Keratinocyte (primary cell): ENCODE measurements at regions not wholly inside any gene's neighbourhood (a gene's known extent, or its start where the extent isn't known, plus 50 kb on each side); places are given as distances from the start of the nearest gene placed in this dataset.

Source experiments
- DNase-seq: peaks from one replicate; pipeline ENCODE4 v3.0.0-alpha.2; 2011; ENCODE audit warnings: low read depth, missing footprints, low spot score
- FAIRE-seq: peaks from 2 replicates; lab custom pipeline; 2011; peaks lifted over from hg19 to GRCh38; lab: Jason Lieb, UNC
- H2AFZ ChIP-seq: 2 replicates; pipeline ENCODE4 v1.6.0; 2012; ENCODE audit warnings: low read length, control low read depth, inconsistent platforms; ENCODE audit not compliant: control insufficient read depth
- H3K27ac ChIP-seq: 2 replicates; pipeline ENCODE4 v1.5.1; 2011; ENCODE audit warnings: low read length; ENCODE audit not compliant: control insufficient read depth, insufficient read depth
- H3K27me3 ChIP-seq: 3 replicates; pipeline ENCODE4 v1.6.0; 2011; ENCODE audit warnings: low read length; ENCODE audit not compliant: control insufficient read depth, insufficient read depth; ENCODE audit errors: extremely low read depth
- H3K36me3 ChIP-seq, 2 experiments: 2 replicates in 1 of 2; 3 replicates in 1 of 2; pipeline ENCODE4 v1.5.1; 2011; ENCODE audit warnings: low read length in 2 of 2, mild to moderate bottlenecking in 1 of 2; ENCODE audit not compliant: control insufficient read depth in 2 of 2, insufficient read depth in 2 of 2; ENCODE audit errors: extremely low read depth in 1 of 2
- H3K4me1 ChIP-seq: 3 replicates; pipeline ENCODE4 v1.5.1; 2011; ENCODE audit warnings: low read length; ENCODE audit not compliant: control insufficient read depth, insufficient read depth; ENCODE audit errors: extremely low read depth
- H3K4me2 ChIP-seq: 3 replicates; pipeline ENCODE4 v1.6.0; 2011; ENCODE audit warnings: low read depth, low read length; ENCODE audit not compliant: control insufficient read depth, insufficient read depth; ENCODE audit errors: extremely low read depth
- H3K4me3 ChIP-seq, 3 experiments: fragments of 200-600 bp in 1 of 3; sonication (generic) in 1 of 3; 2 replicates in 2 of 3; 3 replicates in 1 of 3; pipeline ENCODE4 v1.5.1; 2011 to 2016; ENCODE audit warnings: low read length in 3 of 3, mild to moderate bottlenecking in 3 of 3, control low read depth in 2 of 3, inconsistent platforms in 1 of 3, low read depth in 1 of 3, mixed read lengths in 1 of 3, mixed run types in 1 of 3, moderate library complexity in 1 of 3; ENCODE audit not compliant: control insufficient read depth in 2 of 3, insufficient read depth in 2 of 3; ENCODE audit errors: extremely low read depth in 1 of 3
- H3K79me2 ChIP-seq: 2 replicates; pipeline ENCODE4 v1.6.0; 2012; ENCODE audit warnings: low read length; ENCODE audit not compliant: control insufficient read depth, insufficient read depth
- H3K9ac ChIP-seq: 3 replicates; pipeline ENCODE4 v1.6.0; 2011; ENCODE audit warnings: low read length; ENCODE audit not compliant: control insufficient read depth, insufficient read depth; ENCODE audit errors: extremely low read depth
- H3K9me1 ChIP-seq: 3 replicates; pipeline ENCODE4 v1.6.0; 2011; ENCODE audit warnings: low read length; ENCODE audit not compliant: control insufficient read depth, insufficient read depth; ENCODE audit errors: extremely low read depth
- H3K9me3 ChIP-seq: 2 replicates; pipeline ENCODE4 v1.5.1; 2012; ENCODE audit warnings: low read depth, low read length; ENCODE audit not compliant: control insufficient read depth
- H4K20me1 ChIP-seq: 3 replicates; pipeline ENCODE4 v1.6.0; 2011; ENCODE audit warnings: low read length; ENCODE audit not compliant: control insufficient read depth, insufficient read depth; ENCODE audit errors: extremely low read depth
- EZH2 ChIP-seq: IDR thresholded peaks from one replicate; pipeline ENCODE4 v1.6.1; 2012; ENCODE audit warnings: inconsistent platforms, mild to moderate bottlenecking, low read length, moderate library complexity
- dilution Hi-C: fragments of 300-500 bp; cut with MboI; formaldehyde crosslinking; loops from one replicate; pipeline ENCODE4 v1.7.0; 2020; ENCODE audit warnings: low sequenced_read_pairs; ENCODE audit not compliant: extremely low pct_ligation_motif_present
- TF ChIP-seq, protein P1 (sequence below), 3 experiments: IDR thresholded peaks in 1 of 3; conservative IDR thresholded peaks in 1 of 3; optimal IDR thresholded peaks in 1 of 3; 2 replicates in 2 of 3; 3 replicates in 1 of 3; pipeline versions ENCODE3 to v1.5.1; 2011; ENCODE audit warnings: low read length in 3 of 3, mild to moderate bottlenecking in 3 of 3, moderate library complexity in 2 of 3, control low read depth in 1 of 3, inconsistent platforms in 1 of 3; ENCODE audit not compliant: insufficient read depth in 2 of 3; ENCODE audit errors: extremely low read depth in 1 of 3

GRCh38 chr4:136012220-136012619 is 1520.1 kb downstream of the PCDH18 start:
- TF ChIP-seq, protein P1, sequence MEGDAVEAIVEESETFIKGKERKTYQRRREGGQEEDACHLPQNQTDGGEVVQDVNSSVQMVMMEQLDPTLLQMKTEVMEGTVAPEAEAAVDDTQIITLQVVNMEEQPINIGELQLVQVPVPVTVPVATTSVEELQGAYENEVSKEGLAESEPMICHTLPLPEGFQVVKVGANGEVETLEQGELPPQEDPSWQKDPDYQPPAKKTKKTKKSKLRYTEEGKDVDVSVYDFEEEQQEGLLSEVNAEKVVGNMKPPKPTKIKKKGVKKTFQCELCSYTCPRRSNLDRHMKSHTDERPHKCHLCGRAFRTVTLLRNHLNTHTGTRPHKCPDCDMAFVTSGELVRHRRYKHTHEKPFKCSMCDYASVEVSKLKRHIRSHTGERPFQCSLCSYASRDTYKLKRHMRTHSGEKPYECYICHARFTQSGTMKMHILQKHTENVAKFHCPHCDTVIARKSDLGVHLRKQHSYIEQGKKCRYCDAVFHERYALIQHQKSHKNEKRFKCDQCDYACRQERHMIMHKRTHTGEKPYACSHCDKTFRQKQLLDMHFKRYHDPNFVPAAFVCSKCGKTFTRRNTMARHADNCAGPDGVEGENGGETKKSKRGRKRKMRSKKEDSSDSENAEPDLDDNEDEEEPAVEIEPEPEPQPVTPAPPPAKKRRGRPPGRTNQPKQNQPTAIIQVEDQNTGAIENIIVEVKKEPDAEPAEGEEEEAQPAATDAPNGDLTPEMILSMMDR (optimal IDR thresholded peaks at IDR 0.05 in 1 of 3, IDR thresholded peaks at IDR 0.05 in 1 of 3, conservative IDR thresholded peaks at IDR 0.05 in 1 of 3; ENCODE audit: extremely low read depth in 1 of 3, insufficient read depth in 2 of 3, low read length in 3 of 3) = no peak
- no peak for TF ChIP-seq EZH2
- no peak for DNase-seq
- H2AFZ ChIP-seq = no peak overlapping the region
- no peaks in the 10 kb centered on the region for H3K9me1 ChIP-seq
- H4K20me1 ChIP-seq = no peaks in the 10 kb centered on the region
- dilution Hi-C loops = no loop called here
- no peak overlapping the region for H3K9ac ChIP-seq
- H3K4me1 ChIP-seq = no peaks in the 10 kb centered on the region
- H3K79me2 ChIP-seq = no peaks in the 10 kb centered on the region
- no peaks in the 10 kb centered on the region for H3K9me3 ChIP-seq
- no peaks in the 10 kb centered on the region for H3K27me3 ChIP-seq
- H3K36me3 ChIP-seq = no peaks in the 10 kb centered on the region
- H3K4me3 ChIP-seq = no peak overlapping the region
- H3K4me2 ChIP-seq = no peak overlapping the region
- no peak for FAIRE-seq
- H3K27ac ChIP-seq = no peak overlapping the region

DNA sequence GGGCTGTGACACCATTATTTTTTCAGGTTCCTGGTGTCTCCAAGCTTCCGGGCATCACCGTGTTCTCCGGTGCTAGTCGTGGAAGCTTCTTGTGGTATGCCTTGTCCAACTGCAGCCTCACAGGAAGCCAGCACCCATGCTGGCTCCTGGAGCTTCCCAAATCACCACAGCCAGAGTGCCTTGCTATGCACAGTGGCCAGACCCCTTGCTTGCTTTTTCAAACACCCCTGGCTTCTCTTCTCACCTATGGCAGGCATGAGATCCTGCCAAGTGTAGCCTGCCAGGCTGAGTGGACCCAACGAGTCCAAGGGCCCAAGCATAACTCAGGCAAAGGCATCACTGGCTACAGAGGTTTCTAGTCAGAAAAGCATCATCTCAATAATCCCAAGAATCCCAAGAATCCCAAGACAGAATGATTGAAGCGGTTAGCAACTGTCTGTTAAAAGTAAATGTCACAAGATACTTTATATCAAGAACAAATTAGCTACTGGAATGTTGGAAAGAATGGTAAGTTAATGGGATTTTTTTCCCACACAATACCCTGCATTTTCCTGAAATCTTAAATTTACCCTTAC is 1522.9 kb downstream of the PCDH18 start:
- H3K4me3 ChIP-seq = no peak overlapping the region
- H3K27ac ChIP-seq = no peak overlapping the region
- FAIRE-seq (no peak), DNase-seq (no peak)
- no peak for TF ChIP-seq EZH2
- TF ChIP-seq, protein P1 (optimal IDR thresholded peaks at IDR 0.05 in 1 of 3, IDR thresholded peaks at IDR 0.05 in 1 of 3, conservative IDR thresholded peaks at IDR 0.05 in 1 of 3; ENCODE audit: extremely low read depth in 1 of 3, insufficient read depth in 2 of 3, low read length in 3 of 3) = no peak
- H3K9me1 ChIP-seq = no peaks in the 10 kb centered on the region
- H4K20me1 ChIP-seq = no peaks in the 10 kb centered on the region
- dilution Hi-C loops = no loop called here
- no peaks in the 10 kb centered on the region for H3K36me3 ChIP-seq
- no peak overlapping the region for H3K4me2 ChIP-seq
- no peaks in the 10 kb centered on the region for H3K79me2 ChIP-seq
- no peak overlapping the region for H2AFZ ChIP-seq
- H3K27me3 ChIP-seq = no peaks in the 10 kb centered on the region
- H3K4me1 ChIP-seq = no peaks in the 10 kb centered on the region
- H3K9ac ChIP-seq = no peak overlapping the region
- H3K9me3 ChIP-seq = no peaks in the 10 kb centered on the region
